ENCODE measurements at regions not wholly inside any gene's neighbourhood (a gene's known extent, or its start where the extent isn't known, plus 50 kb on each side); places are given as distances from the start of the nearest gene placed in this dataset.
"Not testable (repeated sequence)": the region's sequence is repeated elsewhere in the genome, so short reads cannot be mapped to it uniquely, and the experiment has no call there.

GRCh38 chr7:131925636-131926035 lies 369.2 kb upstream of the PODXL start:
- no peak for DNase-seq (ENCODE audit: low read depth, low spot score)
- Histone ChIP-seq H3K9ac (ENCODE audit: insufficient read length, low read depth) (no peak overlapping the region), H3K27me3 (ENCODE audit: insufficient read depth, insufficient read length) (peaks cover 23% of the 10 kb centered on the region), H3K36me3 (ENCODE audit: insufficient read depth, insufficient read length, low read length) (no peaks in the 10 kb centered on the region), H3K9me3 (ENCODE audit: insufficient read depth, low read length) (no peaks in the 10 kb centered on the region), H3K4me1 (ENCODE audit: insufficient read depth, insufficient read length) (no peaks in the 10 kb centered on the region), H3K4me3 (ENCODE audit: insufficient read length, low read depth) (no peak overlapping the region)
- TF ChIP-seq SUZ12 (IDR thresholded peaks at IDR 0.05; ENCODE audit: extremely low read depth, insufficient read depth, insufficient read length) (no peak), ZNF274 (IDR thresholded peaks at IDR 0.05; ENCODE audit: low read depth, low read length) (no peak), YY1 (IDR thresholded peaks at IDR 0.05; ENCODE audit: insufficient read depth, insufficient read length) (no peak)

GRCh38 chr7:131924857-131925256 lies 368.4 kb upstream of the PODXL start:
- H3K4me1 ChIP-seq (ENCODE audit: insufficient read depth, insufficient read length): no peaks in the 10 kb centered on the region
- H3K9me3 ChIP-seq (ENCODE audit: insufficient read depth, low read length): no peaks in the 10 kb centered on the region
- no peaks in the 10 kb centered on the region for H3K36me3 ChIP-seq (ENCODE audit: insufficient read depth, insufficient read length, low read length)
- no peak overlapping the region for H3K9ac ChIP-seq (ENCODE audit: insufficient read length, low read depth)
- no peak for TF ChIP-seq YY1 (IDR thresholded peaks at IDR 0.05; ENCODE audit: insufficient read depth, insufficient read length)
- no peak for TF ChIP-seq ZNF274 (IDR thresholded peaks at IDR 0.05; ENCODE audit: low read depth, low read length)
- TF ChIP-seq SUZ12 (IDR thresholded peaks at IDR 0.05; ENCODE audit: extremely low read depth, insufficient read depth, insufficient read length): no peak
- H3K4me3 ChIP-seq (ENCODE audit: insufficient read length, low read depth): no peak overlapping the region
- DNase-seq (ENCODE audit: low read depth, low spot score): no peak
- H3K27me3 ChIP-seq (ENCODE audit: insufficient read depth, insufficient read length): peaks cover 25% of the 10 kb centered on the region

GRCh38 chr7:131922948-131923347 lies 366.5 kb upstream of the PODXL start:
- H3K9ac ChIP-seq (ENCODE audit: insufficient read length, low read depth); H3K4me3 ChIP-seq (ENCODE audit: insufficient read length, low read depth); H3K9me3 ChIP-seq (ENCODE audit: insufficient read depth, low read length); H3K36me3 ChIP-seq (ENCODE audit: insufficient read depth, insufficient read length, low read length); H3K4me1 ChIP-seq (ENCODE audit: insufficient read depth, insufficient read length); DNase-seq (ENCODE audit: low read depth, low spot score): not testable (repeated sequence)
- H3K27me3 ChIP-seq (ENCODE audit: insufficient read depth, insufficient read length): peaks cover 13% of the 10 kb centered on the region

GRCh38 chr7:131921016-131921415 lies 364.6 kb upstream of the PODXL start:
- H3K9me3 ChIP-seq (ENCODE audit: insufficient read depth, low read length): no peaks in the 10 kb centered on the region
- TF ChIP-seq ZNF274 (IDR thresholded peaks at IDR 0.05; ENCODE audit: low read depth, low read length): no peak
- peaks cover 11% of the 10 kb centered on the region for H3K27me3 ChIP-seq (ENCODE audit: insufficient read depth, insufficient read length)
- H3K36me3 ChIP-seq (ENCODE audit: insufficient read depth, insufficient read length, low read length): no peaks in the 10 kb centered on the region
- H3K9ac ChIP-seq (ENCODE audit: insufficient read length, low read depth): no peak overlapping the region
- no peak for DNase-seq (ENCODE audit: low read depth, low spot score)
- no peak overlapping the region for H3K4me3 ChIP-seq (ENCODE audit: insufficient read length, low read depth)
- H3K4me1 ChIP-seq (ENCODE audit: insufficient read depth, insufficient read length): no peaks in the 10 kb centered on the region

- H3K9me3 ChIP-seq (ENCODE audit: insufficient read depth, low read length): no peaks in the 10 kb centered on the region
- no peak for TF ChIP-seq YY1 (IDR thresholded peaks at IDR 0.05; ENCODE audit: insufficient read depth, insufficient read length)
- no peak for TF ChIP-seq SUZ12 (IDR thresholded peaks at IDR 0.05; ENCODE audit: extremely low read depth, insufficient read depth, insufficient read length)
- no peak for TF ChIP-seq ZNF274 (IDR thresholded peaks at IDR 0.05; ENCODE audit: low read depth, low read length)
These were observed 363.7 kb upstream of the PODXL start for GRCh38 chr7:131919920-131920709.

GRCh38 chr7:131911112-131911511 lies 354.7 kb upstream of the PODXL start:
- Histone ChIP-seq H3K4me1 (ENCODE audit: insufficient read depth, insufficient read length) (no peaks in the 10 kb centered on the region), H3K4me3 (ENCODE audit: insufficient read length, low read depth) (no peak overlapping the region), H3K9me3 (ENCODE audit: insufficient read depth, low read length) (no peaks in the 10 kb centered on the region), H3K36me3 (ENCODE audit: insufficient read depth, insufficient read length, low read length) (no peaks in the 10 kb centered on the region), H3K9ac (ENCODE audit: insufficient read length, low read depth) (no peak overlapping the region), H3K27me3 (ENCODE audit: insufficient read depth, insufficient read length) (peaks cover 64% of the 10 kb centered on the region)
- TF ChIP-seq SUZ12 (IDR thresholded peaks at IDR 0.05; ENCODE audit: extremely low read depth, insufficient read depth, insufficient read length): no peak
- no peak for TF ChIP-seq YY1 (IDR thresholded peaks at IDR 0.05; ENCODE audit: insufficient read depth, insufficient read length)
- no peak for TF ChIP-seq ZNF274 (IDR thresholded peaks at IDR 0.05; ENCODE audit: low read depth, low read length)
- no peak for DNase-seq (ENCODE audit: low read depth, low spot score)

More at GRCh38 chr7:131919920-131920709, 363.7 kb upstream of the PODXL start:
- Histone ChIP-seq H3K4me1 (ENCODE audit: insufficient read depth, insufficient read length) (no peaks in the 10 kb centered on the region), H3K9ac (ENCODE audit: insufficient read length, low read depth) (no peak overlapping the region), H3K27me3 (ENCODE audit: insufficient read depth, insufficient read length) (peaks cover 11% of the 10 kb centered on the region), H3K4me3 (ENCODE audit: insufficient read length, low read depth) (no peak overlapping the region), H3K36me3 (ENCODE audit: insufficient read depth, insufficient read length, low read length) (no peaks in the 10 kb centered on the region)
- DNase-seq (ENCODE audit: low read depth, low spot score): no peak

DNA sequence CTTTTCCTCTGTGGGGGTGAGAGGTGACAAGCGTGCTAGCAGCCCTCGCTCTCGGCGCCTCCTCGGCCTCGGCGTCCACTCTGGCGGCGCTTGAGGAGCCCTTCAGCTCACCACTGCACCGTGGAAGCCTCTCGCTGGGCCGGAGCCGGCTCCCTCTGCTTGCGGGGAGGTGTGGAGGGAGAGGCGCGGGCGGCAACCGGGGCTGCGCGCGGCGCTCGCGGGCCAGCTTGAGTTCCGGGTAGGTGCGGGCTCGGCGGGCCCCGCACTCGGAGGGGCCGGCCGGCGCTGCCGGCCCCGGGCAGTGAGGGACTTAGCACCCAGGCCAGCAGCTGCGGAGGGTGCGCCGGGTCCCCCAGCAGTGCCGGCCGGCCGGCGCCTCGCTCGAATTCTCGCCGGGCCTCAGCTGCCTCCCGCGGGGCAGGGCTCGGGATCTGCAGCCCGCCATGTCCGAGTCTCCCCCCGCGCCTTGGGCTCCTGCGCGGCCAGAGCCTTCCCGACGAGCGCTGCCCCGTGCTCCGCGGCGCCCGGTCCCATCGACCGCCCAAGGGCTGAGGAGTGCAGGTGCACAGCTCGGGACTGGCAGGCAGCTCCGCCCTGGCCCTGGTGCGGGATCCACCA lies 352.8 kb upstream of the PODXL start:
- no peak for DNase-seq (ENCODE audit: low read depth, low spot score)
- TF ChIP-seq ZNF274 (IDR thresholded peaks at IDR 0.05; ENCODE audit: low read depth, low read length): no peak
- no peak for TF ChIP-seq SUZ12 (IDR thresholded peaks at IDR 0.05; ENCODE audit: extremely low read depth, insufficient read depth, insufficient read length)
- TF ChIP-seq YY1 (IDR thresholded peaks at IDR 0.05; ENCODE audit: insufficient read depth, insufficient read length): no peak
- Histone ChIP-seq H3K9ac (ENCODE audit: insufficient read length, low read depth) (no peak overlapping the region), H3K4me3 (ENCODE audit: insufficient read length, low read depth) (no peak overlapping the region), H3K4me1 (ENCODE audit: insufficient read depth, insufficient read length) (no peaks in the 10 kb centered on the region), H3K9me3 (ENCODE audit: insufficient read depth, low read length) (no peaks in the 10 kb centered on the region), H3K27me3 (ENCODE audit: insufficient read depth, insufficient read length) (peaks cover 82% of the 10 kb centered on the region), H3K36me3 (ENCODE audit: insufficient read depth, insufficient read length, low read length) (no peaks in the 10 kb centered on the region)

Measured in NT2/D1 (cell line).